Liver (tissue), 3 donors: ENCODE measurements at regions not wholly inside any gene's neighbourhood (a gene's known extent, or its start where the extent isn't known, plus 50 kb on each side); places are given as distances from the start of the nearest gene placed in this dataset.

Experiments used
- EGR1 ChIP-seq, 2 donors: IDR thresholded peaks; 2 replicates each; pipeline ENCODE4 v1.6.1; 2016 to 2018; ENCODE audit warnings: antibody characterized with exemption in 2 of 2, low read depth in 2 of 2
- FOXA1 ChIP-seq: IDR thresholded peaks from 2 replicates; pipeline ENCODE4 v1.6.1; 2016; ENCODE audit warnings: antibody characterized with exemption
- HNF4A ChIP-seq, 2 donors: conservative IDR thresholded peaks; 2 replicates each; pipeline ENCODE4 v1.6.1; 2016; ENCODE audit warnings: antibody characterized with exemption in 2 of 2, mild to moderate bottlenecking in 2 of 2
- MAX ChIP-seq: IDR thresholded peaks from 2 replicates; pipeline ENCODE4 v1.6.1; 2016; ENCODE audit warnings: antibody characterized with exemption
- NR2F2 ChIP-seq: IDR thresholded peaks from 2 replicates; pipeline ENCODE4 v1.6.1; 2016; ENCODE audit warnings: antibody characterized with exemption
- RAD21 ChIP-seq, 2 donors: IDR thresholded peaks; 2 replicates each; pipeline ENCODE4 v1.6.1; 2016; ENCODE audit warnings: antibody characterized with exemption in 2 of 2, mild to moderate bottlenecking in 2 of 2
- RXRA ChIP-seq, 2 donors: IDR thresholded peaks; 2 replicates each; pipeline ENCODE4 v1.6.1; 2017 to 2018; ENCODE audit warnings: antibody characterized with exemption in 2 of 2, mild to moderate bottlenecking in 1 of 2
- TAF1 ChIP-seq: conservative IDR thresholded peaks from 2 replicates; pipeline ENCODE4 v1.6.1; 2016; ENCODE audit warnings: antibody characterized with exemption, mild to moderate bottlenecking
- TF ChIP-seq, protein P1 (sequence below): fragments of 150-350 bp; IDR thresholded peaks from 2 replicates; pipeline ENCODE4 v1.5.1; 2017; ENCODE audit warnings: improper control_type of control experiment, low read depth, low read length; ENCODE audit not compliant: missing input control
- donor health status: healthy.
- donor health status: healthy.

DNA sequence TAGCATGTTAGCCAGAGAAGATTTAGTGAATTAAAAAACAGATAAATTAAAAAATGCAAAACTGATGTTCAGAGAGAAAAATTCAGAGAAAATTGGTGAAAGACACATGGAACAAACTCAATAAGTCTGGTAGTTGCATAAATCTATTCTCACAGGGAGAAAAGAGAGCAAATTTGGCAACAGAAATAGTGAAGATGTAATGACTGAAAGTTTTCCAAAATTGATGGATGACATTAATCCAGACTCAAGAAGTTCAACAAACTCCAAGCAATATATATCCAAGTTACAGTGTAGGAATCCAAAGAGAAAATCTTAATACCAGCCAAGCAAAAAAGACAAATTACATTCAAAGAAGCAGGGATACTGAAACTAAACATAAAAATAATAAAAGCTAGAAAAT is 302.7 kb upstream of the ARPP21 start:
- TF ChIP-seq FOXA1 (no peak), MAX (no peak), EGR1 (IDR thresholded peaks at IDR 0.05; ENCODE audit: low read depth in 2 of 2) (no peak), TAF1 (no peak), NR2F2 (no peak), RAD21 (IDR thresholded peaks at IDR 0.05) (no peak), HNF4A (conservative IDR thresholded peaks at IDR 0.05) (no peak), RXRA (IDR thresholded peaks at IDR 0.05) (no peak)
- TF ChIP-seq, protein P1, sequence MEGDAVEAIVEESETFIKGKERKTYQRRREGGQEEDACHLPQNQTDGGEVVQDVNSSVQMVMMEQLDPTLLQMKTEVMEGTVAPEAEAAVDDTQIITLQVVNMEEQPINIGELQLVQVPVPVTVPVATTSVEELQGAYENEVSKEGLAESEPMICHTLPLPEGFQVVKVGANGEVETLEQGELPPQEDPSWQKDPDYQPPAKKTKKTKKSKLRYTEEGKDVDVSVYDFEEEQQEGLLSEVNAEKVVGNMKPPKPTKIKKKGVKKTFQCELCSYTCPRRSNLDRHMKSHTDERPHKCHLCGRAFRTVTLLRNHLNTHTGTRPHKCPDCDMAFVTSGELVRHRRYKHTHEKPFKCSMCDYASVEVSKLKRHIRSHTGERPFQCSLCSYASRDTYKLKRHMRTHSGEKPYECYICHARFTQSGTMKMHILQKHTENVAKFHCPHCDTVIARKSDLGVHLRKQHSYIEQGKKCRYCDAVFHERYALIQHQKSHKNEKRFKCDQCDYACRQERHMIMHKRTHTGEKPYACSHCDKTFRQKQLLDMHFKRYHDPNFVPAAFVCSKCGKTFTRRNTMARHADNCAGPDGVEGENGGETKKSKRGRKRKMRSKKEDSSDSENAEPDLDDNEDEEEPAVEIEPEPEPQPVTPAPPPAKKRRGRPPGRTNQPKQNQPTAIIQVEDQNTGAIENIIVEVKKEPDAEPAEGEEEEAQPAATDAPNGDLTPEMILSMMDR: no peak
